CD4-positive, CD25-positive, alpha-beta regulatory T cell (primary cell): ENCODE measurements at regions not wholly inside any gene's neighbourhood (a gene's known extent, or its start where the extent isn't known, plus 50 kb on each side); places are given as distances from the start of the nearest gene placed in this dataset.

ENCODE experiments used
- ATAC-seq, 2 donors: fragments of 150-1000 bp; cut with Tn5 transposase; one replicate each; pipeline ENCODE4 v1.10.0; 2021; ENCODE audit warnings: low read depth in 2 of 2, moderate number of reproducible peaks in 2 of 2, moderate library complexity in 1 of 2
- DNase-seq, 3 donors: peaks; one replicate each; pipeline versions ENCODE4 v3.0.0 to v3.0.0-alpha.2; 2012 to 2022; ENCODE audit warnings: mixed read lengths in 1 of 3
- H3K27ac ChIP-seq: one replicate; pipeline ENCODE4 v1.7.0; 2013; ENCODE audit warnings: mild to moderate bottlenecking, low read length; ENCODE audit not compliant: insufficient read depth, poor library complexity, severe bottlenecking
- H3K27me3 ChIP-seq: one replicate; pipeline ENCODE4 v1.7.0; 2013; ENCODE audit warnings: low read length; ENCODE audit not compliant: control insufficient read depth, insufficient read depth
- H3K36me3 ChIP-seq: one replicate; pipeline ENCODE4 v1.7.0; 2013; ENCODE audit warnings: mild to moderate bottlenecking, low read length, moderate library complexity; ENCODE audit not compliant: control insufficient read depth, insufficient read depth
- H3K4me1 ChIP-seq: 2 replicates; pipeline ENCODE4 v1.7.0; 2013; ENCODE audit warnings: mild to moderate bottlenecking, low read length; ENCODE audit not compliant: insufficient read depth, control insufficient read depth, poor library complexity, severe bottlenecking
- H3K4me3 ChIP-seq: one replicate; pipeline ENCODE4 v1.7.0; 2013; ENCODE audit warnings: low read depth, mild to moderate bottlenecking, low read length, moderate library complexity
- H3K9me3 ChIP-seq, 2 experiments: 1 replicate in 1 of 2; 2 replicates in 1 of 2; pipeline ENCODE4 v1.7.0; 2013; ENCODE audit warnings: low read length in 2 of 2, mild to moderate bottlenecking in 1 of 2, moderate library complexity in 1 of 2; ENCODE audit not compliant: control insufficient read depth in 2 of 2
- H3K27ac Mint-ChIP-seq, 3 donors: one replicate each; pipeline ENCODE4 v1.8.0; 2020 to 2022; ENCODE audit warnings: mild to moderate bottlenecking in 3 of 3, mixed read lengths in 3 of 3, moderate library complexity in 2 of 3
- H3K27me3 Mint-ChIP-seq: one replicate; pipeline ENCODE4 v1.8.0; 2022; ENCODE audit warnings: mild to moderate bottlenecking, mixed read lengths
- H3K36me3 Mint-ChIP-seq: one replicate; pipeline ENCODE4 v1.8.0; 2020; ENCODE audit warnings: mixed read lengths
- H3K4me1 Mint-ChIP-seq, 4 donors: one replicate each; pipeline ENCODE4 v1.8.0; 2020 to 2022; ENCODE audit warnings: mixed read lengths in 4 of 4, mild to moderate bottlenecking in 1 of 4
- H3K4me3 Mint-ChIP-seq, 4 donors: one replicate each; pipeline ENCODE4 v1.8.0; 2020 to 2022; ENCODE audit warnings: mild to moderate bottlenecking in 4 of 4, mixed read lengths in 4 of 4, moderate library complexity in 3 of 4
- H3K9me3 Mint-ChIP-seq, 7 donors: one replicate each; pipeline ENCODE4 v1.8.0; 2020 to 2022; ENCODE audit warnings: mixed read lengths in 7 of 7, mild to moderate bottlenecking in 3 of 7, moderate library complexity in 2 of 7

DNA sequence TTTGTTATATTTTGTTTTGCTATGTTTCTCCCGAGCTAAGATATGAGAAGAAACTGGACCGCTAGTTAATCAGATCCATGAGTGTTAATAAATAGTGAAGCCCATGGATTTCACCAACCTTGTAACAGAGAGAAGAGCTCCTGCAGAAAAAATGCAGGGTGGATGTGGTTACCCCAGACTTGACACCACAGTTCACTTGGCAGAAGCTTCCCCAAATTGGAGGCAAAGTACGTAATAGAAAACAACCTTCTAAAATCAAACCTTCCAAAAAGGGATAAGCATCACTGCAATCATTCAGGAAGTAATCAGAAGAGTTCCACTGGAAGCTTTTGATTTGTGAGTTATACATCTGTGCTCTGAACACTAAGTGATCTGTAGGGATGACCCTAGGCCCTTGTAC is 267.5 kb downstream of the ACTL7B start:
- peaks cover 8% of the 10 kb centered on the region for H3K27me3 Mint-ChIP-seq
- Histone ChIP-seq H3K27ac (no peak overlapping the region), H3K4me1 (no peaks in the 10 kb centered on the region), H3K27me3 (no peaks in the 10 kb centered on the region), H3K9me3 (no peaks in the 10 kb centered on the region), H3K36me3 (no peaks in the 10 kb centered on the region), H3K4me3 (no peak overlapping the region)
- peaks cover 0 to 2% (median 0%) of the 10 kb centered on the region in 7 donors for H3K9me3 Mint-ChIP-seq
- H3K27ac Mint-ChIP-seq = no peak overlapping the region
- no peak for ATAC-seq
- H3K4me1 Mint-ChIP-seq = no peaks in the 10 kb centered on the region
- no peak for DNase-seq
- H3K4me3 Mint-ChIP-seq = no peak overlapping the region
- no peaks in the 10 kb centered on the region for H3K36me3 Mint-ChIP-seq

DNA sequence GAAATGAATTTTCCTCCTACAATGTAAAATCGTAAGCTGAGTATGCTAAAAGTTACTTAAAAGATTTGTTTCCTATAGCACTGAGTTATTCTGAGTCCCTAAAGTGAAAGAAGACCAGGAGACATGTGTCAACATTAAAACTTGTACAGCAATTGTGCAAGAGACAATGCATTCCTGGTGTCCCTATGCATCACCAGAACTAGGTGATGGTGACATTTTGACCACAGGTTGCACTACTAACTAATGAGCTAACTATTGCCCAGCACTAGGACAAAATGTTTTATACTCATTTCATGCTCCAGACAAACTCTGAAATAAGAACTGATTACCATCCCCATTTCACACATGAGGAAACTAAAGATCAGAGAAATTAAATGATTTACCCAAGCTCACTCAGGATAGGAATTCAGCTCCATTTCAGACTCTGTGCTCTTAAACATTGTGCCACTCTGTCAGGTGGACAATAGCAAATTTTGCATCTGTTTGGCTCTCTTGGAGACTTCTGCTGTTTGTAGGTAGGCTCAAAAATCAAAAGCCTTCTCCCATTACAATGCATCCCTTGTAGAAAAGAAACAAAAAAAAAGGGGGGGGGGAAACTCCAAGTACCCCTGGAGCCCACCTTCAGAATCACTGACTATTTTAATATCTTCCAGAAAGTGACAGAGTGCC is 269.2 kb downstream of the ACTL7B start:
- ATAC-seq = no peak
- peaks cover 4% of the 10 kb centered on the region for H3K27me3 Mint-ChIP-seq
- H3K9me3 Mint-ChIP-seq = peaks cover 0 to 2% (median 0%) of the 10 kb centered on the region in 7 donors
- H3K27ac Mint-ChIP-seq = no peak overlapping the region
- no peaks in the 10 kb centered on the region for H3K4me1 ChIP-seq
- no peaks in the 10 kb centered on the region for H3K36me3 Mint-ChIP-seq
- no peak for DNase-seq
- H3K4me3 Mint-ChIP-seq = no peak overlapping the region
- H3K36me3 ChIP-seq = no peaks in the 10 kb centered on the region
- no peak overlapping the region for H3K27ac ChIP-seq
- H3K27me3 ChIP-seq = no peaks in the 10 kb centered on the region
- H3K4me1 Mint-ChIP-seq = no peaks in the 10 kb centered on the region
- H3K9me3 ChIP-seq = no peaks in the 10 kb centered on the region
- H3K4me3 ChIP-seq = no peak overlapping the region

DNA sequence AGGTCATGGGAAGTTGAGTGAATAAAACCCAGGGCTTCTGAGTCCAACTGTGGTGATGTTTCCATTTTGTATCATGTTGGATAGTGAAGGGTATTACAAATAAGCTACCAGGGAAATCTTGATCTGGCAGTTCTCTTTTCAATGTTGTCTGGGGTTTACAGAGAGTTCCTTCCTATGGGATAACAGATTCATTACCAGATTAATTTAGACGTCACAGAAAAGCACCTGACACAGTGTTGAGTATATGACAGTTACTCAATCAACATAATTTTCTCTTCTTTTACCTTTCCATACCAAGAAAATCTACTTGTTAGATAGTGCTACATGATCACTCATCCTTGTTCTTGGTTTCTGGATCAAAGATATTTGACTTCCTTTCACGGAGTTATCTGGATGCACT is 270.9 kb downstream of the ACTL7B start:
- Histone ChIP-seq H3K27ac (no peak overlapping the region), H3K36me3 (no peaks in the 10 kb centered on the region), H3K4me3 (no peak overlapping the region), H3K9me3 (no peaks in the 10 kb centered on the region), H3K4me1 (no peaks in the 10 kb centered on the region), H3K27me3 (no peaks in the 10 kb centered on the region)
- H3K36me3 Mint-ChIP-seq = no peaks in the 10 kb centered on the region
- peaks cover 4% of the 10 kb centered on the region for H3K27me3 Mint-ChIP-seq
- ATAC-seq (no peak), DNase-seq (no peak)
- H3K4me1 Mint-ChIP-seq = no peaks in the 10 kb centered on the region
- peaks cover 0 to 3% (median 1%) of the 10 kb centered on the region in 7 donors for H3K9me3 Mint-ChIP-seq
- no peak overlapping the region for H3K27ac Mint-ChIP-seq
- H3K4me3 Mint-ChIP-seq = no peak overlapping the region

DNA sequence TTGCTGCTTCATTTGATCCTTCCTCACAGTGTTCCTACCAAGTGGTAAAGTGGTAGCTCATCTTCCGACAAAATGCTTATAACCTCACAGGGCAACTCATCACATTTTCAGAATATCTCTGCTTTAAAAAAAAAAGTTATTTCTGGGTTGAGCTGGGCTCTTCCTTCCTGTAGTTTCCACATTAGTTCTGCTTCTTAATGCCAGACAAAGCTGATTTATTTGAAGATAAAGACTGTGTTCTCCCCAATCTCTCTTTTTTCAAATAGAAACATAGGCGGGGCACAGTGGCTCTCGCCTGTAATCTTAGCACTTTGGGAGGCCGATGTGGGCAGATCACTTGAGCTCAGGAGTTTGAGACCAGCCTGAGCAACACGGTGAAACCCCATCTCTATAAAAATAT is 273.1 kb downstream of the ACTL7B start:
- no peaks in the 10 kb centered on the region for H3K27me3 ChIP-seq
- Mint-ChIP-seq H3K9me3 (peaks cover 0 to 3% (median 1%) of the 10 kb centered on the region in 7 donors), H3K27ac (no peak overlapping the region), H3K27me3 (peaks cover 4% of the 10 kb centered on the region), H3K4me3 (no peak overlapping the region), H3K36me3 (no peaks in the 10 kb centered on the region), H3K4me1 (no peaks in the 10 kb centered on the region)
- no peak overlapping the region for H3K27ac ChIP-seq
- no peaks in the 10 kb centered on the region for H3K36me3 ChIP-seq
- H3K4me3 ChIP-seq = no peak overlapping the region
- no peaks in the 10 kb centered on the region for H3K4me1 ChIP-seq
- ATAC-seq = no peak
- no peaks in the 10 kb centered on the region for H3K9me3 ChIP-seq
- DNase-seq = no peak

- H3K9me3 Mint-ChIP-seq = peaks cover 0 to 3% (median 2%) of the 10 kb centered on the region in 7 donors
- no peak overlapping the region for H3K4me3 Mint-ChIP-seq
Observed at GRCh38 chr9:108579757-108580439, 275.9 kb downstream of the ACTL7B start.

DNA sequence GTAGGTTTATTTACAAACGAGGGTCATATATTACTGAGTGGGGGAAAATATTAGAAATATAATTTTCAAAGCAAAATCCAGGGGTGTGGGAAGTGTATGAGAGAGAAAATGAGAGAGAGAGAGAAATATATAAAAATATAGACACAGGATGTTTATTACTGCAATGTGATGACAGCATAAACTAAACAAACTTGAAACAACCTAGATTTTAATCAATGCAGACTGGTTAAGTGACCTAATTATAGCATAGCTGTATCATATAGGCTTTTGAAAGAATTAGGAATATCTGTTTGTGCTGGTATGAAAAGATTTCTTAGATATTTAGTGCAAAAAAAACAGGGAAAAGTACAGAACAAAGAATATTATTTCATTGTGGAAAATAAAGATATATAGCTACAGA is 280.5 kb downstream of the ACTL7B start:
- Histone ChIP-seq H3K4me1 (no peaks in the 10 kb centered on the region), H3K27me3 (no peaks in the 10 kb centered on the region), H3K27ac (no peak overlapping the region), H3K4me3 (no peak overlapping the region), H3K9me3 (no peaks in the 10 kb centered on the region), H3K36me3 (no peaks in the 10 kb centered on the region)
- Mint-ChIP-seq H3K4me3 (no peak overlapping the region), H3K9me3 (peaks cover 0 to 4% (median 1%) of the 10 kb centered on the region in 7 donors), H3K36me3 (no peaks in the 10 kb centered on the region), H3K27me3 (no peaks in the 10 kb centered on the region), H3K27ac (no peak overlapping the region), H3K4me1 (no peaks in the 10 kb centered on the region)
- ATAC-seq (no peak), DNase-seq (no peak)

More at GRCh38 chr9:108579757-108580439, 275.9 kb downstream of the ACTL7B start:
- Histone ChIP-seq H3K4me3 (no peak overlapping the region), H3K4me1 (no peaks in the 10 kb centered on the region), H3K9me3 (no peaks in the 10 kb centered on the region), H3K36me3 (no peaks in the 10 kb centered on the region), H3K27me3 (no peaks in the 10 kb centered on the region), H3K27ac (no peak overlapping the region)
- H3K27me3 Mint-ChIP-seq = peaks cover 2% of the 10 kb centered on the region
- no peak for DNase-seq
- no peak for ATAC-seq
- no peaks in the 10 kb centered on the region for H3K4me1 Mint-ChIP-seq
- no peak overlapping the region for H3K27ac Mint-ChIP-seq
- H3K36me3 Mint-ChIP-seq = no peaks in the 10 kb centered on the region

DNA sequence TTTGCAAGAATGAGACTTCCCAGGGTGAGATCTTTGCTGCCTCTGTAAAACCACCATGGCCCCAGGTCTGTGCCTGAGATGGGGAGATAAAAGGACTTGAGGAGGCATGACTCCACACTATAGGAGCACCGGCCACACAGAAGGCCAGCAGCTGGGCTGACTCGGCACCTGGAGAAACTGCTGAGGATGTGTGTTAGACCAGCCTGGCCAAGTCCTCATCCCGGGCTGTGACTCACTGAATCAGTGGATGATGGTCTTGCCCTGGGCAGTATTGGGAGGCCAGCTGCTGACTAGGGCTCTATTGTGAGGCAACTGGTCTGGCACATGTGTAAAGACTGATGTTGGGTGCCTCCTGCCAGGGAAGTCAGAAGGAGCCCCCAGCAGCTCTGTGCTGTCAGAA is 286.2 kb downstream of the ACTL7B start:
- no peaks in the 10 kb centered on the region for H3K36me3 Mint-ChIP-seq
- no peaks in the 10 kb centered on the region for H3K9me3 ChIP-seq
- H3K9me3 Mint-ChIP-seq = peaks cover 0 to 4% (median 0%) of the 10 kb centered on the region in 7 donors
- H3K36me3 ChIP-seq = no peaks in the 10 kb centered on the region
- no peak overlapping the region for H3K4me3 Mint-ChIP-seq
- no peak overlapping the region for H3K27ac ChIP-seq
- no peak overlapping the region for H3K4me3 ChIP-seq
- H3K4me1 ChIP-seq = no peaks in the 10 kb centered on the region
- H3K27me3 ChIP-seq = no peaks in the 10 kb centered on the region
- H3K4me1 Mint-ChIP-seq = no peaks in the 10 kb centered on the region
- DNase-seq (no peak), ATAC-seq (no peak)
- H3K27me3 Mint-ChIP-seq = peaks cover 4% of the 10 kb centered on the region
- no peak overlapping the region for H3K27ac Mint-ChIP-seq

GRCh38 chr9:108568093-108568492 is 287.7 kb downstream of the ACTL7B start:
- Mint-ChIP-seq H3K27ac (no peak overlapping the region), H3K36me3 (no peaks in the 10 kb centered on the region), H3K9me3 (peaks cover 0 to 4% (median 0%) of the 10 kb centered on the region in 7 donors), H3K27me3 (peaks cover 4% of the 10 kb centered on the region), H3K4me1 (no peaks in the 10 kb centered on the region), H3K4me3 (no peak overlapping the region)
- no peak overlapping the region for H3K4me3 ChIP-seq
- H3K27me3 ChIP-seq = no peaks in the 10 kb centered on the region
- DNase-seq (no peak), ATAC-seq (no peak)
- H3K9me3 ChIP-seq = no peaks in the 10 kb centered on the region
- H3K27ac ChIP-seq = no peak overlapping the region
- no peaks in the 10 kb centered on the region for H3K36me3 ChIP-seq
- H3K4me1 ChIP-seq = no peaks in the 10 kb centered on the region
